Upper lobe of left lung (tissue), 4 donors: ENCODE measurements at regions not wholly inside any gene's neighbourhood (a gene's known extent, or its start where the extent isn't known, plus 50 kb on each side); places are given as distances from the start of the nearest gene placed in this dataset.

Source experiments
- POLR2A ChIP-seq, 4 donors: fragments of 450-650 bp; IDR thresholded peaks; one replicate each; pipeline ENCODE4 v1.5.1; 2016 to 2017; ENCODE audit warnings: antibody characterized with exemption in 4 of 4, mild to moderate bottlenecking in 2 of 4
- POLR2AphosphoS5 ChIP-seq, 2 donors: sonication (generic); formaldehyde crosslinking; IDR thresholded peaks; one replicate each; pipeline ENCODE4 v1.5.1; 2017; ENCODE audit warnings: antibody characterized with exemption in 2 of 2
- TF ChIP-seq, protein P1 (sequence below), 6 experiments: fragments of 450-650 bp in 4 of 6; fragments of 200-600 bp in 2 of 6; sonication (generic) in 2 of 6; IDR thresholded peaks; one replicate each; pipeline ENCODE4 v1.5.1; 2016 to 2019; ENCODE audit warnings: antibody characterized with exemption in 6 of 6

DNA sequence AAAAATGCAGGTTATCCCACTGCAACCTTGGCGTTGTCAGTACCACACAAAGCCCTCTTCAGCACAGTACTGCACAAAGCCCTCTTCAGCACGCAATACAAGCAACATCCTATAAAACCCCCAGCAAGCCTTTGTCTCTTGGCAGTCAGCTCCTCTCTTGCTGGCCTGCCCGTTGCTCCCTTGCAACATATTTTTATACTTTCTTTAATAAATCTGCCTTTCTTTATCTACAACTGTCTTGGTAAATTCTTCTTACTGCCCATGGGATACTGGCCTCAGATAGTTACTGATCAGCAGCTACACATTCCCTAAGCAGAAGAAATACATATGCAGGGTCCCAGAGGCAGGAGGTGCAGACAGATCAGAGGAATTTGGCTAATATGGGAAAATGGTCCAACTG is 70.5 kb upstream of the MAP3K4 start:
- TF ChIP-seq, protein P1, sequence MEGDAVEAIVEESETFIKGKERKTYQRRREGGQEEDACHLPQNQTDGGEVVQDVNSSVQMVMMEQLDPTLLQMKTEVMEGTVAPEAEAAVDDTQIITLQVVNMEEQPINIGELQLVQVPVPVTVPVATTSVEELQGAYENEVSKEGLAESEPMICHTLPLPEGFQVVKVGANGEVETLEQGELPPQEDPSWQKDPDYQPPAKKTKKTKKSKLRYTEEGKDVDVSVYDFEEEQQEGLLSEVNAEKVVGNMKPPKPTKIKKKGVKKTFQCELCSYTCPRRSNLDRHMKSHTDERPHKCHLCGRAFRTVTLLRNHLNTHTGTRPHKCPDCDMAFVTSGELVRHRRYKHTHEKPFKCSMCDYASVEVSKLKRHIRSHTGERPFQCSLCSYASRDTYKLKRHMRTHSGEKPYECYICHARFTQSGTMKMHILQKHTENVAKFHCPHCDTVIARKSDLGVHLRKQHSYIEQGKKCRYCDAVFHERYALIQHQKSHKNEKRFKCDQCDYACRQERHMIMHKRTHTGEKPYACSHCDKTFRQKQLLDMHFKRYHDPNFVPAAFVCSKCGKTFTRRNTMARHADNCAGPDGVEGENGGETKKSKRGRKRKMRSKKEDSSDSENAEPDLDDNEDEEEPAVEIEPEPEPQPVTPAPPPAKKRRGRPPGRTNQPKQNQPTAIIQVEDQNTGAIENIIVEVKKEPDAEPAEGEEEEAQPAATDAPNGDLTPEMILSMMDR (IDR thresholded peaks at IDR 0.05): no peak
- TF ChIP-seq POLR2AphosphoS5 (IDR thresholded peaks at IDR 0.05): no peak
- TF ChIP-seq POLR2A (IDR thresholded peaks at IDR 0.05): no peak
